GM12864 (cell line): ENCODE measurements at regions not wholly inside any gene's neighbourhood (a gene's known extent, or its start where the extent isn't known, plus 50 kb on each side); places are given as distances from the start of the nearest gene placed in this dataset.

Experiments
- DNase-seq: peaks from one replicate; pipeline ENCODE4 v3.0.0-alpha.2; 2011; ENCODE audit warnings: low read depth
- H3K4me3 ChIP-seq: 2 replicates; pipeline ENCODE4 v1.5.1; 2011; ENCODE audit warnings: mild to moderate bottlenecking, low read depth, low read length, control low read depth
- TF ChIP-seq, protein P1 (sequence below): IDR thresholded peaks from 2 replicates; pipeline ENCODE4 v1.5.1; 2011; ENCODE audit warnings: low read depth, mild to moderate bottlenecking, moderate library complexity, low read length, control low read depth, inconsistent platforms; ENCODE audit errors: missing control alignments

GRCh38 chr14:36012621-36013020, 163.9 kb downstream of the PTCSC3 start:
- DNase-seq, result no peak
- no peak overlapping the region for H3K4me3 ChIP-seq
- TF ChIP-seq, protein P1, sequence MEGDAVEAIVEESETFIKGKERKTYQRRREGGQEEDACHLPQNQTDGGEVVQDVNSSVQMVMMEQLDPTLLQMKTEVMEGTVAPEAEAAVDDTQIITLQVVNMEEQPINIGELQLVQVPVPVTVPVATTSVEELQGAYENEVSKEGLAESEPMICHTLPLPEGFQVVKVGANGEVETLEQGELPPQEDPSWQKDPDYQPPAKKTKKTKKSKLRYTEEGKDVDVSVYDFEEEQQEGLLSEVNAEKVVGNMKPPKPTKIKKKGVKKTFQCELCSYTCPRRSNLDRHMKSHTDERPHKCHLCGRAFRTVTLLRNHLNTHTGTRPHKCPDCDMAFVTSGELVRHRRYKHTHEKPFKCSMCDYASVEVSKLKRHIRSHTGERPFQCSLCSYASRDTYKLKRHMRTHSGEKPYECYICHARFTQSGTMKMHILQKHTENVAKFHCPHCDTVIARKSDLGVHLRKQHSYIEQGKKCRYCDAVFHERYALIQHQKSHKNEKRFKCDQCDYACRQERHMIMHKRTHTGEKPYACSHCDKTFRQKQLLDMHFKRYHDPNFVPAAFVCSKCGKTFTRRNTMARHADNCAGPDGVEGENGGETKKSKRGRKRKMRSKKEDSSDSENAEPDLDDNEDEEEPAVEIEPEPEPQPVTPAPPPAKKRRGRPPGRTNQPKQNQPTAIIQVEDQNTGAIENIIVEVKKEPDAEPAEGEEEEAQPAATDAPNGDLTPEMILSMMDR, result no peak

DNA sequence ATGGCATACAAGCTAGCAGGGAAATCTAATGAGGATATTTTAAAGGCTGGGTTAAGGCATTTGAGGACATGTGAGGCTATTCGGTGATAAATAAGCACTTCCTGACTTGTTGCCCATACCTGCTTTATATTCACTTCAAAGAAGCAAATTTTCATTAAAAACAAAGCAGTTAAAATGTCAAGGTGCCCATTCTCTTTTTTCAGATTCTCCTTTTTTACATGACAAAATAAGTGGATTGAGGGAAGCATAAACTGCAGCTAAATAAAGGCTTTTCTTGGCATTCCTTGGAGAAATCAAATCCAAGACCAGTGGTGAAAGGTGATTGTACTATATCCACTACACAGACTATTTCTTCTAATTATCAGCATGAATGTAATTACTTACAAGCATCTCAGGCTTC, 166.9 kb downstream of the PTCSC3 start:
- H3K4me3 ChIP-seq, result no peak overlapping the region
- TF ChIP-seq, protein P1, result no peak
- no peak for DNase-seq

DNA sequence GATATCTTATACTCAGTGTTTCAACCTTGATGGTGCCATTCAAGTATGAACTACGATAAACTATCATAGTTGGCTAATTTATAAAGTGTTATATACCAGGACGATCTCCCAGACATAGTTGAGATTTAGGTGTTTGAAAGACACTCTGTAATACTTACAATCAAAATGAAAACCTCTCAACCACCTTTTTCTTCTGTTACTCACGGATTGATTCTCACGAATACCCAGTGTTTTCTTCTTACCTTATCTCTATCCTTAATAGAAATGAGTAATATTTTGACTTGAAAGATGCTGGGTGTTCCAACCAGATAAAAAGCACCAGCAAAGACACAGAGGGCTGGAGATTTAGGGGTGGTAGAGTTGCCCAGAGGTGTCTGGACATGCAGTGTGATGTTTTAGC, 169.9 kb downstream of the PTCSC3 start:
- no peak for DNase-seq
- TF ChIP-seq, protein P1, result no peak

GRCh38 chr14:36005670-36006069, 170.9 kb downstream of the PTCSC3 start:
- no peak for DNase-seq
- TF ChIP-seq, protein P1, result no peak
- no peak overlapping the region for H3K4me3 ChIP-seq

More for the DNA sequence above, 169.9 kb downstream of the PTCSC3 start:
- no peak overlapping the region for H3K4me3 ChIP-seq

DNA sequence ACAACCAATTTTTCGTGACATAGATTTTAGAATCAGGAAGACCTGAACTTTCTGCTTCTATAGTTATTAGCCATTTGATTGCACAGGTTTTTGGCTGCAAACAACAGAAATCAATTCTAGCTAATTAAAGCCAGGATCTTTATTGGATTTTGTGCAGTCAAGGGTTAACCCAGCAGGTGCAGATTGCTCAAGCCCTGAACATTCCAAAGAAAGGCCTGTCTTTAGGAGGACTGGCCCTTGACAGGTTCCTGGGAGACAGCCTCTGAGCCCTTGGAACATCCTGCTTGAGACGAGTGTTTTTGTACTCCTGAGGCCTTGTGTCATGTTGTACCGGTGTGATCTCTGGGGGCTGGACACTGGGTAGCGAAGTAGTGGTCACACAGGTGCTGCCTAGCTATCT, 174.6 kb downstream of the PTCSC3 start:
- TF ChIP-seq, protein P1, result no peak
- no peak for DNase-seq
- H3K4me3 ChIP-seq, result no peak overlapping the region

DNA sequence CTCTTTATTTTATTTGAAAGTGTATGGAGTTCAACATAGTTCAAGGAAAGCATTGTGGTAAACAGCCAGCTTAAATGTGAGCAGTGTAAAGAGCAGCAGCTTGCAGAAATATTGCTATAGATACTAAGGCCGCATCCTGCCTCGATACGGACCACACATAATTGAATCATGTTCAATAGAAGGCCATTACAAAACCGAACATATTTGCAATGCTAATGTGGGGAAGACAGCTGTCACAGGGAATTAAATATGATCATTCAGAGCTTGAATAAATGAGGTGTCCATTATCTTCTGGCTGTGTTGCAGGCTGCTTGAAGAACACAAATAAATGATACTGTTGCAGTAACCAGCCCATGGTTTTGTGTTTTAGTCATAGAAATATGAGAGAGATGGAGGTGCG, 173.2 kb downstream of the BRMS1L start:
- TF ChIP-seq, protein P1, result no peak
- H3K4me3 ChIP-seq, result no peak overlapping the region
- DNase-seq, result no peak

GRCh38 chr14:35998303-35998702, 172.2 kb downstream of the BRMS1L start:
- DNase-seq, result no peak

More at GRCh38 chr14:35998303-35998702, 172.2 kb downstream of the BRMS1L start:
- no peak overlapping the region for H3K4me3 ChIP-seq
- TF ChIP-seq, protein P1, result no peak
